ENCODE measurements at regions not wholly inside any gene's neighbourhood (a gene's known extent, or its start where the extent isn't known, plus 50 kb on each side); places are given as distances from the start of the nearest gene placed in this dataset.

DNA sequence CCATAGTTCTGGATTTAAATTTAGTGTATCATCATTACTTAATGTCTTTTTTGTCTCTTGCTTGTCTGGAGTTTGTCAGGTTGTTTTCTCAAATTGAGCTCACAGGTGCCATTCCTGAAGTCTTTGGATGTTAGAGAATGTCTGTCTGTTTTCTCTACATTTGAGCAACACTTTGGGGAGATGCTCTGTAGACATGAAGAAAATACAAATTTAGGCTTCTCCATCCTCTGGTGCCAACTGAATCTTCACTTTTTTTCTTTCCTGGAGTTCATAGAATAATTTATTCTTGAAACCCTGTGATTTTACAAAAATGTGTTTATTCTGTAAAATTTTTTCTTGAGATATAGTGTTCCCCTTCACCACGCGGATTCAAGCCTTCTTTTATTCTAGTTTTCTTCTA is 256.4 kb upstream of the HDAC4 start:
- DNase-seq (ENCODE audit: low read depth, low spot score) = no peak
- Histone ChIP-seq H3K4me1 (ENCODE audit: control insufficient read depth, extremely low read depth, insufficient read depth, low read length) (peaks cover 22% of the 10 kb centered on the region), H3K4me2 (ENCODE audit: control insufficient read depth, extremely low read depth, insufficient read depth, low read depth, low read length) (no peak overlapping the region), H3K36me3 (ENCODE audit: control insufficient read depth in 2 of 2, extremely low read depth in 1 of 2, insufficient read depth in 2 of 2, low read length in 2 of 2) (no peaks in the 10 kb centered on the region), H3K79me2 (ENCODE audit: control insufficient read depth, insufficient read depth, low read length) (no peaks in the 10 kb centered on the region), H3K27me3 (ENCODE audit: control insufficient read depth, extremely low read depth, insufficient read depth, low read length) (no peaks in the 10 kb centered on the region), H3K9me3 (ENCODE audit: control insufficient read depth, low read depth, low read length) (no peaks in the 10 kb centered on the region), H4K20me1 (ENCODE audit: control insufficient read depth, extremely low read depth, insufficient read depth, low read length) (no peaks in the 10 kb centered on the region), H3K27ac (ENCODE audit: control insufficient read depth, insufficient read depth, low read length) (no peak overlapping the region), H3K4me3 (ENCODE audit: control insufficient read depth in 2 of 3, extremely low read depth in 1 of 3, insufficient read depth in 2 of 3, low read depth in 1 of 3, low read length in 3 of 3) (no peak overlapping the region), H3K9me1 (ENCODE audit: control insufficient read depth, extremely low read depth, insufficient read depth, low read length) (no peaks in the 10 kb centered on the region), H2AFZ (ENCODE audit: control insufficient read depth, low read length) (no peak overlapping the region), H3K9ac (ENCODE audit: control insufficient read depth, extremely low read depth, insufficient read depth, low read length) (no peak overlapping the region)
- FAIRE-seq = no peak
- dilution Hi-C loops (cut with MboI; ENCODE audit: extremely low pct_ligation_motif_present, low sequenced_read_pairs) = no loop called here
- no peak for TF ChIP-seq EZH2 (IDR thresholded peaks at IDR 0.05; ENCODE audit: low read length)
- no peak for TF ChIP-seq CTCF (optimal IDR thresholded peaks at IDR 0.05 in 1 of 3, IDR thresholded peaks at IDR 0.05 in 1 of 3, conservative IDR thresholded peaks at IDR 0.05 in 1 of 3; ENCODE audit: extremely low read depth in 1 of 3, insufficient read depth in 2 of 3, low read length in 3 of 3)

DNA sequence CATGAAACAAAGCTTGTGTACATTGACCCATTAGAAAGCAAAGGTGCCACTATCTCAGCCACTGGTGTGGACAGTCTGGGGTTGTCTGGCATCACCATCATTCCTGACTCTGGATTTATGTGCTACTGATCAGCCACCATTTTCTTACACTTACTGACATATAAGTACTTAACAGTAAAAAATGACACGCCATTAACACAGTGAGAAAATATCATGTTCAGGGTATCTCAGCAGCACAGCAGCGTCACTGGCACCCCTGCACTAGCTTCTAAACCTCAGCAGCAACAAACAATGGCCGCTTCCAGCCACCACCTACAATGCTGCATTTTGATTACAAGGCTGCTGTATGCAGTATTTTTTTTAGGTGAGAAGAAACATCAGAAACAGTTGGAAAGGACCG is 253.4 kb upstream of the HDAC4 start:
- no peaks in the 10 kb centered on the region for H3K4me1 ChIP-seq (ENCODE audit: control insufficient read depth, extremely low read depth, insufficient read depth, low read length)
- H3K9me3 ChIP-seq (ENCODE audit: control insufficient read depth, low read depth, low read length) = no peaks in the 10 kb centered on the region
- H4K20me1 ChIP-seq (ENCODE audit: control insufficient read depth, extremely low read depth, insufficient read depth, low read length) = no peaks in the 10 kb centered on the region
- no peak overlapping the region for H2AFZ ChIP-seq (ENCODE audit: control insufficient read depth, low read length)
- no peak overlapping the region for H3K4me2 ChIP-seq (ENCODE audit: control insufficient read depth, extremely low read depth, insufficient read depth, low read depth, low read length)
- FAIRE-seq (no peak), DNase-seq (ENCODE audit: low read depth, low spot score) (no peak)
- no peaks in the 10 kb centered on the region for H3K9me1 ChIP-seq (ENCODE audit: control insufficient read depth, extremely low read depth, insufficient read depth, low read length)
- no peaks in the 10 kb centered on the region for H3K36me3 ChIP-seq (ENCODE audit: control insufficient read depth in 2 of 2, extremely low read depth in 1 of 2, insufficient read depth in 2 of 2, low read length in 2 of 2)
- H3K27me3 ChIP-seq (ENCODE audit: control insufficient read depth, extremely low read depth, insufficient read depth, low read length) = no peaks in the 10 kb centered on the region
- H3K27ac ChIP-seq (ENCODE audit: control insufficient read depth, insufficient read depth, low read length) = no peak overlapping the region
- H3K79me2 ChIP-seq (ENCODE audit: control insufficient read depth, insufficient read depth, low read length) = no peaks in the 10 kb centered on the region
- dilution Hi-C loops (cut with MboI; ENCODE audit: extremely low pct_ligation_motif_present, low sequenced_read_pairs) = no loop called here
- H3K9ac ChIP-seq (ENCODE audit: control insufficient read depth, extremely low read depth, insufficient read depth, low read length) = no peak overlapping the region
- no peak for TF ChIP-seq EZH2 (IDR thresholded peaks at IDR 0.05; ENCODE audit: low read length)
- TF ChIP-seq CTCF (optimal IDR thresholded peaks at IDR 0.05 in 1 of 3, IDR thresholded peaks at IDR 0.05 in 1 of 3, conservative IDR thresholded peaks at IDR 0.05 in 1 of 3; ENCODE audit: extremely low read depth in 1 of 3, insufficient read depth in 2 of 3, low read length in 3 of 3) = no peak
- H3K4me3 ChIP-seq (ENCODE audit: control insufficient read depth in 2 of 3, extremely low read depth in 1 of 3, insufficient read depth in 2 of 3, low read depth in 1 of 3, low read length in 3 of 3) = no peak overlapping the region

Data from keratinocyte (primary cell).